Suprapubic skin (tissue), 4 donors: ENCODE measurements at regions not wholly inside any gene's neighbourhood (a gene's known extent, or its start where the extent isn't known, plus 50 kb on each side); places are given as distances from the start of the nearest gene placed in this dataset.
"Not testable (repeated sequence)": the region's sequence is repeated elsewhere in the genome, so short reads cannot be mapped to it uniquely, and the experiment has no call there.

Experiments
- DNase-seq, 2 donors: peaks; one replicate each; pipeline ENCODE4 v3.0.0-alpha.2; 2019; ENCODE audit warnings: low spot score in 2 of 2
- H3K27ac ChIP-seq: fragments of 200-600 bp; sonication (generic); one replicate; pipeline ENCODE4 v1.5.1; 2019
- H3K27me3 ChIP-seq: fragments of 200-600 bp; sonication (generic); one replicate; pipeline ENCODE4 v1.5.1; 2019
- H3K36me3 ChIP-seq: fragments of 200-600 bp; sonication (generic); one replicate; pipeline ENCODE4 v1.5.1; 2019
- H3K4me1 ChIP-seq: fragments of 200-600 bp; sonication (generic); one replicate; pipeline ENCODE4 v1.5.1; 2019
- H3K4me3 ChIP-seq: fragments of 200-600 bp; sonication (generic); one replicate; pipeline ENCODE4 v1.5.1; 2019; ENCODE audit warnings: mild to moderate bottlenecking
- H3K9me3 ChIP-seq: fragments of 200-600 bp; sonication (generic); one replicate; pipeline ENCODE4 v1.5.1; 2019
- CTCF ChIP-seq, 2 donors: fragments of 200-600 bp in 1 of 2; fragments of 450-650 bp in 1 of 2; sonication (generic) in 1 of 2; IDR thresholded peaks; one replicate each; pipeline ENCODE4 v1.5.1; 2016 to 2019; ENCODE audit warnings: antibody characterized with exemption in 2 of 2, mild to moderate bottlenecking in 1 of 2, moderate library complexity in 1 of 2
- EP300 ChIP-seq: sonication (generic); formaldehyde crosslinking; IDR thresholded peaks from one replicate; pipeline ENCODE4 v1.6.1; 2017; ENCODE audit warnings: antibody characterized with exemption
- POLR2A ChIP-seq, 2 donors: fragments of 450-650 bp; IDR thresholded peaks; one replicate each; pipeline ENCODE4 v1.6.1; 2017; ENCODE audit warnings: antibody characterized with exemption in 2 of 2, mild to moderate bottlenecking in 2 of 2, moderate library complexity in 2 of 2
- POLR2AphosphoS5 ChIP-seq, 3 donors: sonication (generic); formaldehyde crosslinking; IDR thresholded peaks; one replicate each; pipeline ENCODE4 v1.6.1; 2017; ENCODE audit warnings: antibody characterized with exemption in 3 of 3
- WGBS: methylation state at CpG from one replicate; pipeline ENCODE4 v1.1.5; 2018; 5-methylcytosine and 5-hydroxymethylcytosine counted together

DNA sequence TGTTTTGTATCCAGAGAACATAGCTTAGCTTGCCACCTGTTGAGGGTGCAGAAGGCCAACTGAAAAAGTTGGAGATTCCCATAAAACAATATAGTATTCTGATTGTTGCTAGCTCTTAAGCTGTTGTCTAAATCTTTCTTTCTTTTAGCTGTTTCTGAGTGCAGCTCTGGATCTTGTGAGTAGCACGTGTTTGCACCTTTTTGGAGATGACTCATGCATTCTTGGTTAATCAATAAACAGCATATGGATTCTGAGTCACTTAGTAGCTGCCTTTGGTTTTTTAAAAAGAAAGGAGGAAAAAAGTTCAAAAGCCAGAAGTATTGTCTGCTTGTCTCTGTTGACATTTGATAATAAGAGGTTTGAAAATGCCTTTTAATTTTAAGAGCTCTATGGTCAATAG lies 483.0 kb upstream of the FSIP2 start:
- Histone ChIP-seq H3K9me3 (no peaks in the 10 kb centered on the region), H3K27ac (no peak overlapping the region), H3K27me3 (no peaks in the 10 kb centered on the region), H3K36me3 (no peaks in the 10 kb centered on the region), H3K4me1 (no peaks in the 10 kb centered on the region), H3K4me3 (no peak overlapping the region)
- no peak for DNase-seq
- TF ChIP-seq POLR2A (IDR thresholded peaks at IDR 0.05), result no peak
- no peak for TF ChIP-seq EP300
- TF ChIP-seq CTCF (IDR thresholded peaks at IDR 0.05), result no peak
- no peak for TF ChIP-seq POLR2AphosphoS5 (IDR thresholded peaks at IDR 0.05)
- WGBS, result 26% methylated on average over 1 of the region's 1 CpG

GRCh38 chr2:185265747-185266146 lies 472.9 kb upstream of the FSIP2 start:
- Histone ChIP-seq H3K27ac (no peak overlapping the region), H3K4me1 (no peaks in the 10 kb centered on the region), H3K4me3 (no peak overlapping the region), H3K9me3 (peaks cover 4% of the 10 kb centered on the region), H3K27me3 (no peaks in the 10 kb centered on the region), H3K36me3 (no peaks in the 10 kb centered on the region)
- WGBS, result 42% methylated on average over 1 of the region's 1 CpG
- TF ChIP-seq CTCF (IDR thresholded peaks at IDR 0.05) (no peak), POLR2AphosphoS5 (IDR thresholded peaks at IDR 0.05) (no peak), EP300 (no peak), POLR2A (IDR thresholded peaks at IDR 0.05) (no peak)
- DNase-seq, result no peak

GRCh38 chr2:185268651-185269050 lies 470.0 kb upstream of the FSIP2 start:
- Histone ChIP-seq H3K27ac (no peak overlapping the region), H3K27me3 (no peaks in the 10 kb centered on the region), H3K4me3 (no peak overlapping the region), H3K9me3 (peaks cover 4% of the 10 kb centered on the region), H3K36me3 (no peaks in the 10 kb centered on the region), H3K4me1 (no peaks in the 10 kb centered on the region)
- no peak for DNase-seq
- WGBS, result 85% methylated on average over 3 of the region's 3 CpGs
- no peak for TF ChIP-seq POLR2AphosphoS5 (IDR thresholded peaks at IDR 0.05)
- TF ChIP-seq CTCF (IDR thresholded peaks at IDR 0.05), result no peak
- TF ChIP-seq POLR2A (IDR thresholded peaks at IDR 0.05), result no peak
- TF ChIP-seq EP300, result no peak

DNA sequence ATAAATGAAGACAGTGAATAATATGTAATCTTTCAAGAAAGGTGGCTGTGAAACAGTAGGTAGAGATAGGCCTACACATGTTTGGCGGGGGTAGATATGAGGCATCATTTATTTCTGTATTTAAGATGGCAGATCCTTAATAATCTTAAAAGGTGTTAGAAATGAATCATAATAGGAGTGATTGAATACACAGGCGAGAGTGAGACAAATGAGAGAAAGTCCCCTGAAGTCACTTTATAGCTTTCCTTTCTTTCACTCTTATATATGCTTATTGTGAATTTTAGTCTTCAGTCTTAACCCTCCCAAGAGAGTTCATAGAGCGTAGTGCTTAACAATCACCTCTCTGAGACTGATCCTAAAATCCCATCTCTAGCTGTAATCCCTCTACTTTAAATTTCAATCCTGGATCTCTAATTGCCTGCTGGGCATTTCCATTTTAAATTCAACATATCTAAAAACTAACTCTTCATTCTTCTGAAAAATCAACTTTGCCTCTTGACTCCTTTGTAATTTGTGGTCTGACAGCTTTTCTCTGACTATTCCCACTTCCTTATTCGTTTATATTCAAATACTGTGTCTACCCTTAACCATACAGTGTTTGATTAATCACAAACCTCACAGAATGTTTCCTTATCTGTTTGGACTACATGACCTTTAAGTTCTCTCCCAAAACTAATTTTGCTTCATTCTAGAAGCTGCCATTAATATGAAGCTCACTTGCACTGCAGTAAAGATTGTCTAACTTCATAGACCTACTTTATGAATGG lies 463.7 kb upstream of the FSIP2 start:
- 77% methylated on average over 4 of the region's 4 CpGs for WGBS
- DNase-seq, result no peak
- no peak overlapping the region for H3K4me3 ChIP-seq

GRCh38 chr2:185275979-185276378 lies 462.6 kb upstream of the FSIP2 start:
- H3K27me3 ChIP-seq, H3K27ac ChIP-seq, H3K9me3 ChIP-seq, H3K36me3 ChIP-seq, H3K4me3 ChIP-seq, DNase-seq, H3K4me1 ChIP-seq: not testable (repeated sequence)
- 46% methylated on average over 3 of the region's 3 CpGs for WGBS

More for the DNA sequence above, 463.7 kb upstream of the FSIP2 start:
- no peak overlapping the region for H3K27ac ChIP-seq
- TF ChIP-seq EP300 (no peak), CTCF (IDR thresholded peaks at IDR 0.05) (no peak), POLR2A (IDR thresholded peaks at IDR 0.05) (no peak), POLR2AphosphoS5 (IDR thresholded peaks at IDR 0.05) (no peak)
- H3K4me1 ChIP-seq, result no peaks in the 10 kb centered on the region
- no peaks in the 10 kb centered on the region for H3K9me3 ChIP-seq
- no peaks in the 10 kb centered on the region for H3K36me3 ChIP-seq
- no peaks in the 10 kb centered on the region for H3K27me3 ChIP-seq

GRCh38 chr2:185278761-185279160 lies 459.8 kb upstream of the FSIP2 start:
- no peaks in the 10 kb centered on the region for H3K36me3 ChIP-seq
- no peaks in the 10 kb centered on the region for H3K27me3 ChIP-seq
- no peak for DNase-seq
- no peak overlapping the region for H3K4me3 ChIP-seq
- WGBS, result 67% methylated on average over 2 of the region's 2 CpGs
- no peaks in the 10 kb centered on the region for H3K4me1 ChIP-seq
- H3K27ac ChIP-seq, result no peak overlapping the region
- no peaks in the 10 kb centered on the region for H3K9me3 ChIP-seq
- TF ChIP-seq POLR2AphosphoS5 (IDR thresholded peaks at IDR 0.05) (no peak), POLR2A (IDR thresholded peaks at IDR 0.05) (no peak), EP300 (no peak), CTCF (IDR thresholded peaks at IDR 0.05) (no peak)
